G401 (cell line): ENCODE measurements at regions not wholly inside any gene's neighbourhood (a gene's known extent, or its start where the extent isn't known, plus 50 kb on each side); places are given as distances from the start of the nearest gene placed in this dataset.

ENCODE experiments used
- DNase-seq: peaks from one replicate; pipeline ENCODE4 v3.0.0-alpha.2; 2015; ENCODE audit warnings: low spot score
- in situ Hi-C: cut with HindIII; loops from 2 replicates; pipeline ENCODE4 v1.10.0; 2016; ENCODE audit warnings: low sequenced_read_pairs, mixed read lengths

- in situ Hi-C loops, result no loop called here
- no peak for DNase-seq
Measured at GRCh38 chr5:77157732-77158532, 52.5 kb upstream of the PDE8B start.

GRCh38 chr5:77156379-77156778 is 54.1 kb upstream of the PDE8B start:
- in situ Hi-C loops, result no loop called here
- no peak for DNase-seq

GRCh38 chr5:77155179-77155785 is 55.2 kb upstream of the PDE8B start:
- DNase-seq, result no peak
- in situ Hi-C loops, result no loop called here

GRCh38 chr5:77152441-77152840 is 58.0 kb upstream of the PDE8B start:
- DNase-seq, result no peak
- in situ Hi-C loops, result no loop called here

GRCh38 chr5:77151501-77151900 is 59.0 kb upstream of the PDE8B start:
- in situ Hi-C loops, result no loop called here
- DNase-seq, result no peak

- no peak for DNase-seq
- in situ Hi-C loops, result no loop called here
Measured at GRCh38 chr5:77146896-77147295, 59.8 kb upstream of the ZBED3 start.

GRCh38 chr5:77145666-77146065 is 58.6 kb upstream of the ZBED3 start:
- in situ Hi-C loops, result no loop called here
- no peak for DNase-seq

GRCh38 chr5:77144837-77145139 is 57.7 kb upstream of the ZBED3 start:
- DNase-seq, result no peak
- in situ Hi-C loops, result no loop called here

- peak; percentile 84 for DNase-seq
- in situ Hi-C loops, result no loop called here
Measured at GRCh38 chr5:77143998-77144836, 57.1 kb upstream of the ZBED3 start.

GRCh38 chr5:77140350-77140749 is 53.3 kb upstream of the ZBED3 start:
- DNase-seq, result no peak
- in situ Hi-C loops, result no loop called here

GRCh38 chr5:77139001-77139400 is 51.9 kb upstream of the ZBED3 start:
- peak; percentile 4 for DNase-seq
- in situ Hi-C loops, result no loop called here
